ENCODE measurements at regions not wholly inside any gene's neighbourhood (a gene's known extent, or its start where the extent isn't known, plus 50 kb on each side); places are given as distances from the start of the nearest gene placed in this dataset.

DNA sequence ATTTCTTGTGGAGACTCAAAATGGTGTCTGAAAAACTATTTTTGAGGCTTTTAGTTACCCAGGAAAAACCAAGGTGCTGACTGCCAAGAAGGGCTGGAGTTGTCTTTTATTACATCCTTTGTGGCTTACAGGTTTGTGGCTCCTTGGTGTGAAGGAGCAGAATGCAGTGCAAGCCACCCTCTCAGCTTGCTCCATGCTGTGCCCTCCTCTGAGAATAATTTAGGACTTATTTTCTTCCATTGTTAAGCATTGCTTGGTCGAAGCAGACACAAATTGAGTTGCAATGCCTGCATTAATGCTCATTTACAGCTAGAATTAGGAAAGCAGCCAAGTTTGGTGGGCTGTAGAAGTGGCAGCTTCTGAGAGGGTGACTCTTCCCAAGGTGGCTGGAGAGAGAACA is 272.2 kb downstream of the KIF4B start:
- FAIRE-seq, result no peak

DNA sequence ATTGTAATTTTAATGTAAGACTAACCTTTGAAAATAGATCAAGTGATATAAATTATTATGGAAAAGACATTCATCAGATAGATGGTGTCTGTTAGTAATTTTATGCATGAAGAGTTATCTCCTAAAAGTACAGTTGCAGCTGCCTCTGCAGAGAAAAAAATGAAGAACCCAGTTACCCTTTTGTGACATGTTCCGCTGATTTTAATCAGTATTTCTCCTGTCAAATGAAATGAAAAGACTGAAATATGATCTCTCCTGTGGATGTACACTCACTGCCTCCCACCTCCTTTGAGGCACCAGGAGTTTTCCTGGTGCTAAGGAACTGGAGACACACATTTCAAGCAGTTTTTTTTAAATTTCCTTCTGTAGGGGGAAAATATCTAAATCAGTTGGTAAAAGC is 277.4 kb downstream of the KIF4B start:
- Mint-ChIP-seq H3K9me3 (ENCODE audit: unreplicated experiment) (no peaks in the 10 kb centered on the region), H3K36me3 (ENCODE audit: low read depth, unreplicated experiment) (no peaks in the 10 kb centered on the region), H3K4me1 (ENCODE audit: low read depth, unreplicated experiment) (peaks cover 2% of the 10 kb centered on the region), H3K27me3 (ENCODE audit: low read depth, unreplicated experiment) (no peaks in the 10 kb centered on the region), H3K4me3 (ENCODE audit: unreplicated experiment) (no peak overlapping the region), H3K27ac (ENCODE audit: unreplicated experiment) (no peak overlapping the region)
- peaks cover 3% of the 10 kb centered on the region for H3K9me3 ChIP-seq (ENCODE audit: insufficient read depth, low read depth, low read length)
- no peaks in the 10 kb centered on the region for H3K79me2 ChIP-seq (ENCODE audit: insufficient read depth, low read length)
- H3K4me3 ChIP-seq (ENCODE audit: insufficient read depth, low read depth, low read length), result no peak overlapping the region
- no peaks in the 10 kb centered on the region for H3K27me3 ChIP-seq (ENCODE audit: insufficient read depth, low read length)
- TF ChIP-seq EZH2 (IDR thresholded peaks at IDR 0.05; ENCODE audit: insufficient read depth, low read length), result no peak
- TF ChIP-seq, protein P1, sequence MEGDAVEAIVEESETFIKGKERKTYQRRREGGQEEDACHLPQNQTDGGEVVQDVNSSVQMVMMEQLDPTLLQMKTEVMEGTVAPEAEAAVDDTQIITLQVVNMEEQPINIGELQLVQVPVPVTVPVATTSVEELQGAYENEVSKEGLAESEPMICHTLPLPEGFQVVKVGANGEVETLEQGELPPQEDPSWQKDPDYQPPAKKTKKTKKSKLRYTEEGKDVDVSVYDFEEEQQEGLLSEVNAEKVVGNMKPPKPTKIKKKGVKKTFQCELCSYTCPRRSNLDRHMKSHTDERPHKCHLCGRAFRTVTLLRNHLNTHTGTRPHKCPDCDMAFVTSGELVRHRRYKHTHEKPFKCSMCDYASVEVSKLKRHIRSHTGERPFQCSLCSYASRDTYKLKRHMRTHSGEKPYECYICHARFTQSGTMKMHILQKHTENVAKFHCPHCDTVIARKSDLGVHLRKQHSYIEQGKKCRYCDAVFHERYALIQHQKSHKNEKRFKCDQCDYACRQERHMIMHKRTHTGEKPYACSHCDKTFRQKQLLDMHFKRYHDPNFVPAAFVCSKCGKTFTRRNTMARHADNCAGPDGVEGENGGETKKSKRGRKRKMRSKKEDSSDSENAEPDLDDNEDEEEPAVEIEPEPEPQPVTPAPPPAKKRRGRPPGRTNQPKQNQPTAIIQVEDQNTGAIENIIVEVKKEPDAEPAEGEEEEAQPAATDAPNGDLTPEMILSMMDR (IDR thresholded peaks at IDR 0.05; ENCODE audit: insufficient read depth, low read depth, low read length), result no peak
- H3K36me3 ChIP-seq (ENCODE audit: insufficient read depth, low read length), result no peaks in the 10 kb centered on the region
- FAIRE-seq (no peak), DNase-seq (ENCODE audit: low read depth) (no peak)
- no peaks in the 10 kb centered on the region for H3K4me1 ChIP-seq (ENCODE audit: insufficient read depth, low read length)
- no peak overlapping the region for H2AFZ ChIP-seq (ENCODE audit: low read depth, low read length)
- H3K4me2 ChIP-seq (ENCODE audit: low read length), result no peak overlapping the region
- H4K20me1 ChIP-seq (ENCODE audit: insufficient read depth, low read length), result no peaks in the 10 kb centered on the region
- H3K27ac ChIP-seq (ENCODE audit: low read depth, low read length), result no peak overlapping the region
- no peak overlapping the region for H3K9ac ChIP-seq (ENCODE audit: low read length)

More for the DNA sequence above, 272.2 kb downstream of the KIF4B start:
- Histone ChIP-seq H3K79me2 (ENCODE audit: insufficient read depth, low read length) (no peaks in the 10 kb centered on the region), H4K20me1 (ENCODE audit: insufficient read depth, low read length) (no peaks in the 10 kb centered on the region), H3K9ac (ENCODE audit: low read length) (no peak overlapping the region), H2AFZ (ENCODE audit: low read depth, low read length) (no peak overlapping the region), H3K36me3 (ENCODE audit: insufficient read depth, low read length) (no peaks in the 10 kb centered on the region), H3K27me3 (ENCODE audit: insufficient read depth, low read length) (no peaks in the 10 kb centered on the region), H3K4me3 (ENCODE audit: insufficient read depth, low read depth, low read length) (no peak overlapping the region), H3K4me2 (ENCODE audit: low read length) (no peak overlapping the region), H3K27ac (ENCODE audit: low read depth, low read length) (no peak overlapping the region), H3K9me3 (ENCODE audit: insufficient read depth, low read depth, low read length) (peaks cover 3% of the 10 kb centered on the region), H3K4me1 (ENCODE audit: insufficient read depth, low read length) (no peaks in the 10 kb centered on the region)
- no peaks in the 10 kb centered on the region for H3K36me3 Mint-ChIP-seq (ENCODE audit: low read depth, unreplicated experiment)
- no peak overlapping the region for H3K4me3 Mint-ChIP-seq (ENCODE audit: unreplicated experiment)
- H3K4me1 Mint-ChIP-seq (ENCODE audit: low read depth, unreplicated experiment), result no peaks in the 10 kb centered on the region
- no peaks in the 10 kb centered on the region for H3K9me3 Mint-ChIP-seq (ENCODE audit: unreplicated experiment)
- TF ChIP-seq, protein P1 (IDR thresholded peaks at IDR 0.05; ENCODE audit: insufficient read depth, low read depth, low read length), result no peak
- no peak for TF ChIP-seq EZH2 (IDR thresholded peaks at IDR 0.05; ENCODE audit: insufficient read depth, low read length)
- peaks cover 7% of the 10 kb centered on the region for H3K27me3 Mint-ChIP-seq (ENCODE audit: low read depth, unreplicated experiment)
- no peak overlapping the region for H3K27ac Mint-ChIP-seq (ENCODE audit: unreplicated experiment)
- no peak for DNase-seq (ENCODE audit: low read depth)

GRCh38 chr5:155293605-155294178 is 280.1 kb downstream of the KIF4B start:
- DNase-seq (ENCODE audit: low read depth) (no peak), FAIRE-seq (no peak)
- Histone ChIP-seq H3K9ac (ENCODE audit: low read length) (no peak overlapping the region), H3K4me2 (ENCODE audit: low read length) (no peak overlapping the region), H3K36me3 (ENCODE audit: insufficient read depth, low read length) (no peaks in the 10 kb centered on the region), H3K27me3 (ENCODE audit: insufficient read depth, low read length) (no peaks in the 10 kb centered on the region), H4K20me1 (ENCODE audit: insufficient read depth, low read length) (no peaks in the 10 kb centered on the region), H3K79me2 (ENCODE audit: insufficient read depth, low read length) (no peaks in the 10 kb centered on the region), H3K4me3 (ENCODE audit: insufficient read depth, low read depth, low read length) (no peak overlapping the region), H2AFZ (ENCODE audit: low read depth, low read length) (no peak overlapping the region), H3K9me3 (ENCODE audit: insufficient read depth, low read depth, low read length) (peaks cover 2% of the 10 kb centered on the region), H3K27ac (ENCODE audit: low read depth, low read length) (no peak overlapping the region), H3K4me1 (ENCODE audit: insufficient read depth, low read length) (no peaks in the 10 kb centered on the region)
- TF ChIP-seq EZH2 (IDR thresholded peaks at IDR 0.05; ENCODE audit: insufficient read depth, low read length), result no peak
- TF ChIP-seq, protein P1 (IDR thresholded peaks at IDR 0.05; ENCODE audit: insufficient read depth, low read depth, low read length), result no peak
- Mint-ChIP-seq H3K9me3 (ENCODE audit: unreplicated experiment) (no peaks in the 10 kb centered on the region), H3K4me1 (ENCODE audit: low read depth, unreplicated experiment) (peaks cover 2% of the 10 kb centered on the region), H3K27ac (ENCODE audit: unreplicated experiment) (no peak overlapping the region), H3K27me3 (ENCODE audit: low read depth, unreplicated experiment) (no peaks in the 10 kb centered on the region), H3K36me3 (ENCODE audit: low read depth, unreplicated experiment) (no peaks in the 10 kb centered on the region), H3K4me3 (ENCODE audit: unreplicated experiment) (no peak overlapping the region)

All from astrocyte (in vitro differentiated cells and primary cell).